ENCODE measurements at regions not wholly inside any gene's neighbourhood (a gene's known extent, or its start where the extent isn't known, plus 50 kb on each side); places are given as distances from the start of the nearest gene placed in this dataset.

GRCh38 chr18:44464398-44465180 is 216.1 kb upstream of the SETBP1 start:
- ChIA-PET CTCF (no interaction called here), POLR2A (no interaction called here)
- no peaks in the 10 kb centered on the region for H3K4me1 Mint-ChIP-seq (ENCODE audit: low read depth)
- ATAC-seq (no peak), DNase-seq (no peak)
- H3K27ac Mint-ChIP-seq = no peak overlapping the region
- H3K27me3 Mint-ChIP-seq = no peaks in the 10 kb centered on the region
- intact Hi-C loops (cut with micrococcal nuclease) = no loop called here
- H3K4me3 Mint-ChIP-seq = no peak overlapping the region
- H3K36me3 Mint-ChIP-seq (ENCODE audit: low read depth) = no peaks in the 10 kb centered on the region
- no peak for TF ChIP-seq CTCF (IDR thresholded peaks at IDR 0.05)
- H3K9me3 Mint-ChIP-seq = no peaks in the 10 kb centered on the region

- ChIA-PET POLR2A (no interaction called here), CTCF (no interaction called here)
- no peak for DNase-seq
- no peak for ATAC-seq
- H3K27ac Mint-ChIP-seq = no peak overlapping the region
- no peak for TF ChIP-seq CTCF (IDR thresholded peaks at IDR 0.05)
- no peak overlapping the region for H3K4me3 Mint-ChIP-seq
- no peaks in the 10 kb centered on the region for H3K36me3 Mint-ChIP-seq (ENCODE audit: low read depth)
- intact Hi-C loops (cut with micrococcal nuclease) = no loop called here
- no peaks in the 10 kb centered on the region for H3K4me1 Mint-ChIP-seq (ENCODE audit: low read depth)
- H3K27me3 Mint-ChIP-seq = no peaks in the 10 kb centered on the region
- H3K9me3 Mint-ChIP-seq = no peaks in the 10 kb centered on the region
Observed at GRCh38 chr18:44465381-44465841, 215.3 kb upstream of the SETBP1 start.

GRCh38 chr18:44466997-44467396 is 213.7 kb upstream of the SETBP1 start:
- ATAC-seq = no peak
- H3K9me3 Mint-ChIP-seq = no peaks in the 10 kb centered on the region
- no peak for TF ChIP-seq CTCF (IDR thresholded peaks at IDR 0.05)

GRCh38 chr18:44467718-44468117 is 213.0 kb upstream of the SETBP1 start:
- Mint-ChIP-seq H3K4me3 (no peak overlapping the region), H3K4me1 (ENCODE audit: low read depth) (no peaks in the 10 kb centered on the region), H3K9me3 (no peaks in the 10 kb centered on the region), H3K36me3 (ENCODE audit: low read depth) (no peaks in the 10 kb centered on the region), H3K27me3 (no peaks in the 10 kb centered on the region), H3K27ac (no peak overlapping the region)
- ATAC-seq (no peak), DNase-seq (no peak)
- CTCF ChIA-PET = interaction anchor here (0.7 kb wide), 1 partner anchor 111 kb away, joined by 3 read pairs; no protein-coding TSS in a partner anchor
- intact Hi-C loops (cut with micrococcal nuclease) = no loop called here
- POLR2A ChIA-PET = no interaction called here
- TF ChIP-seq CTCF (IDR thresholded peaks at IDR 0.05) = no peak

More at GRCh38 chr18:44466997-44467396, 213.7 kb upstream of the SETBP1 start:
- ChIA-PET CTCF (no interaction called here), POLR2A (no interaction called here)
- intact Hi-C loops (cut with micrococcal nuclease) = no loop called here
- DNase-seq = no peak
- Mint-ChIP-seq H3K27ac (no peak overlapping the region), H3K4me3 (no peak overlapping the region), H3K4me1 (ENCODE audit: low read depth) (no peaks in the 10 kb centered on the region), H3K36me3 (ENCODE audit: low read depth) (no peaks in the 10 kb centered on the region), H3K27me3 (no peaks in the 10 kb centered on the region)

GRCh38 chr18:44473394-44474066 is 207.2 kb upstream of the SETBP1 start:
- intact Hi-C loops (cut with micrococcal nuclease) = no loop called here
- ChIA-PET POLR2A (no interaction called here), CTCF (interaction anchor here (1.3 kb wide), 1 partner anchor 19 kb away, joined by 3 read pairs; no protein-coding TSS in a partner anchor)
- DNase-seq (no peak), ATAC-seq (no peak)
- no peaks in the 10 kb centered on the region for H3K4me1 Mint-ChIP-seq (ENCODE audit: low read depth)
- no peak overlapping the region for H3K27ac Mint-ChIP-seq
- H3K9me3 Mint-ChIP-seq = peaks cover 1% of the 10 kb centered on the region
- H3K4me3 Mint-ChIP-seq = no peak overlapping the region
- TF ChIP-seq CTCF (IDR thresholded peaks at IDR 0.05) = no peak
- H3K36me3 Mint-ChIP-seq (ENCODE audit: low read depth) = no peaks in the 10 kb centered on the region
- H3K27me3 Mint-ChIP-seq = no peaks in the 10 kb centered on the region

Measured in activated CD8-positive, alpha-beta T cell treated with anti-CD3 and anti-CD28 coated beads for 36 hours (primary cell).